GM18909 (cell line): ENCODE measurements at regions not wholly inside any gene's neighbourhood (a gene's known extent, or its start where the extent isn't known, plus 50 kb on each side); places are given as distances from the start of the nearest gene placed in this dataset.
A peak's percentile ranks its signal among the peaks of the same experiment; 100 is the strongest.
"Not testable (repeated sequence)": the region's sequence is repeated elsewhere in the genome, so short reads cannot be mapped to it uniquely, and the experiment has no call there.

ENCODE experiments used
- ATAC-seq: cut with Tn5 transposase; IDR thresholded peaks from one replicate; pipeline ENCODE4 v1.9.1; 2021; ENCODE audit warnings: mild to moderate bottlenecking; ENCODE audit not compliant: unreplicated experiment, poor library complexity

DNA sequence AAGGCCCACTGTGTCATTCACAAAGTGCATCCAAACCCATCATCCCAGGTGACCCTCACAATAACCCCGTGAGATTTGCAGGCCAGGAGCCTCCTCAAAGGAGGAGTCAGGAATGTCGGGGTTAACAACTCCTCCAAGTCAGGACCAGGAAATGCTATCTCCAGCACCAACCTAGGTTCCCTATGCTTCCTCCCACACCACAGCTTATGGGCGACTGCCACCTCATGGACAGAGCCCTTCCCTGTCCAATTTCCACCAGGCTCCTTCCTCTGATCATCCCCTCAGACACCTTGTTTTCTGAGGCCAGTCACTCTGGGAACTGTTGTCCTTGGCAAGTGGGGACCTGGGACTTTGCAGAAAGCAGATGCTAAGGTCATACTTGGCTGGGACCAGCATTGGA lies 77.8 kb downstream of the LIMS3 start:
- ATAC-seq: not testable (repeated sequence)

GRCh38 chr2:109980754-109981153 lies 82.3 kb downstream of the LIMS3 start:
- ATAC-seq: not testable (repeated sequence)

- ATAC-seq: not testable (repeated sequence)
Measured at GRCh38 chr2:109986389-109987088, 88.1 kb downstream of the LIMS3 start.

- not testable (repeated sequence) for ATAC-seq
Measured at GRCh38 chr2:109987089-109987420, 88.6 kb downstream of the LIMS3 start.

GRCh38 chr2:109987458-109988345 lies 89.2 kb downstream of the LIMS3 start:
- ATAC-seq: peak; percentile 72

- not testable (repeated sequence) for ATAC-seq
Measured at GRCh38 chr2:109999395-109999794, 100.9 kb downstream of the LIMS3 start.

GRCh38 chr2:110002502-110002901 lies 104.0 kb downstream of the LIMS3 start:
- not testable (repeated sequence) for ATAC-seq

DNA sequence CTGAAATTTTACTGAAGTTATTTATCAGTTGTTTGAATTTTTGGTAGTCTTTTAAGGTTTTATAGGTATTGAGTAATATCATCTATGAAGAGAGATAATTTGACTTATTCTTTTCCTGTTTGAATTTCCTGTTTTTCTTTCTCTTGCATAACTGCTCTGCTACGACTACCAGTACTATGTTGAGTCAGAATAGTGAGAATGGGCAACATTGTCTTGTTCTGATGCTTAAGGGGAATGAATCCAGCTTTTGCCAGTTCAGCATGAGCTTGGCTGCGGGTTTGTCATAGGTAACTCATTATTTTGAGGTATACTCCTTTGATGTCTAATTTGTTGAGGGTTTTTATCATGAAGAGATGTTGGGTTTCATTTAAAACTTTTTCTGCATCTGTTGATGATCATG lies 102.2 kb downstream of the MALL start:
- not testable (repeated sequence) for ATAC-seq

GRCh38 chr2:110016381-110017092 lies 99.1 kb downstream of the MALL start:
- ATAC-seq: not testable (repeated sequence)

GRCh38 chr2:110020269-110020668 lies 95.4 kb downstream of the MALL start:
- ATAC-seq: not testable (repeated sequence)

- not testable (repeated sequence) for ATAC-seq
Measured at GRCh38 chr2:110022278-110022677, 93.3 kb downstream of the MALL start.

GRCh38 chr2:110026126-110026785 lies 89.4 kb downstream of the MALL start:
- ATAC-seq: not testable (repeated sequence)

DNA sequence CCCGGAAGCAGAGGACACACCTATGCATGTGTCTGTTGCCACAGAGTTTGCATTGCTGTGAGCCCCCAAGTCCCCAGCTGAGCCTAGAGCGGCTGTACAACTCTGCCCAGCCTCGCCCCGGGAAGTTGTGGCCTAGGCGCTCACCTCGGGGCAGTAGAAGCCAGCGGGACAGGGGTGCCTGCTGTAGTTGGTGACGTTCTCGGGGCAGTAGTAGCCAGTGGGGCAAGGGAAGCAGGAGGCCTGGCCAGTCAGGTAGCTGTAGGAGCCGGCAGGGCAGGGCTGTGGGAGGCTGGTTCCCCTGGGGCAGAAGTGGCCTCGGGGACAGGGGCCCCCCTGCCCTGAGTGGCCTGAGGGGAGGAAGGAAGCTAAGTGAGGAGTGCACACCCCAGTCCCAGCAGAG lies 87.2 kb downstream of the MALL start:
- ATAC-seq: not testable (repeated sequence)

GRCh38 chr2:110030894-110031293 lies 84.7 kb downstream of the MALL start:
- not testable (repeated sequence) for ATAC-seq

DNA sequence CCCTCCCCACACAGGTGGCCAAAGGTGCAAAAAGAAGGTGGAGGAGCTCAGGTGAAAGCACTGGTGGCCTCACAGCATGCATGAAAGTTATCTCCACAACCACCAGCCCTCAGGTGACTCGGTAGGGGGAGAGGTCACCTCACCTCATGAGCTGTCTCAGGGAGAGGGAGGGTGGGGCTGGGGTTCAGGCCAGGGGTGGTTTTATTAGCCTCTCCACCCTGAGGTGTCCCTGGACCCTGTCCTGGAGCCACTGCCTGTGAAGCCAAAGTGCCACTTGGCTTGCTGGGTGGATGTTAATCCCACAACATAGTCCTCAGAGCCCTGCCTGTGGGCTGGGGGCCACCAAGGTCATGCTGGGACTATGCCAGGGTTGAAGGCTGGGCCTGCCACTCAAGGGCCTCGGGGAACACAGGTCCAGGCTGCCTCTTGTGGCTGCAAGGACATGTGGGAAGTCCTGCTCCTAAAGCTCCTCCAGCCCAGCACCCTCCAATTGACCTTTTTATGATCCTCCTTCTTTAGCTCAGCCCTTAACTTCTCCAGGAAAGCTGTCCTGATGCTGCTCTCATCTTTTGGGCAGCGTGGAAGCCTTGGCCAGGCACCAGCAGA lies 83.8 kb downstream of the MALL start:
- ATAC-seq: not testable (repeated sequence)
